ENCODE measurements at regions not wholly inside any gene's neighbourhood (a gene's known extent, or its start where the extent isn't known, plus 50 kb on each side); places are given as distances from the start of the nearest gene placed in this dataset.
"Not testable (repeated sequence)": the region's sequence is repeated elsewhere in the genome, so short reads cannot be mapped to it uniquely, and the experiment has no call there.

GRCh38 chr2:17460371-17461086 lies 57.7 kb downstream of the RAD51AP2 start:
- no peak for FAIRE-seq
- TF ChIP-seq POLR2AphosphoS5 (IDR thresholded peaks at IDR 0.05; ENCODE audit: low read depth, low read length): no peak
- TF ChIP-seq POLR2A (IDR thresholded peaks at IDR 0.05; ENCODE audit: low read depth, low read length): no peak
- TF ChIP-seq TAF1 (IDR thresholded peaks at IDR 0.05; ENCODE audit: borderline replicate concordance, low read depth, low read length): no peak
- no peak for DNase-seq (ENCODE audit: insufficient read length)

GRCh38 chr2:17455343-17455742 lies 62.9 kb downstream of the RAD51AP2 start:
- TF ChIP-seq POLR2AphosphoS5 (IDR thresholded peaks at IDR 0.05; ENCODE audit: low read depth, low read length): no peak
- TF ChIP-seq TAF1 (IDR thresholded peaks at IDR 0.05; ENCODE audit: borderline replicate concordance, low read depth, low read length): no peak
- TF ChIP-seq POLR2A (IDR thresholded peaks at IDR 0.05; ENCODE audit: low read depth, low read length): no peak
- FAIRE-seq: no peak
- DNase-seq (ENCODE audit: insufficient read length): no peak

DNA sequence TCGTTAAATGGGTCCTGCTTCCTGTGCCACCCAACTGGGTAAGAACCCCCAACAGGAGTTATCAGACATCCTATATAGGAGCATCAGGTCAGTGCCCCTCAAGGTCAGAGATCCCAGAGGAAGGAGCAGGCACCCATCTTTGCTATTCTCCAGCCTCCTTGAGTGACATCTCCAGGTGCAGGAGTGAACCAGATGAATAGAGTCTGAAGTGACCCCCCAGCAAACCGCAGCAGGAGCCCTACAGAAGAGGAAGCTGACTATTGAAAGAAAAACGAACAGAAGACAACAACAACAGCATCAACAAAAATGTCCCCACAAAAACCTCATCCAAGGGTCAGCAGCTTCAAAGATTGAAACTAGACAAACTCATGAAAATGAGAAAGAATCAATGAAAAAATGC lies 72.0 kb downstream of the RAD51AP2 start:
- FAIRE-seq: not testable (repeated sequence)

GRCh38 chr2:17445744-17446143 lies 72.5 kb downstream of the RAD51AP2 start:
- no peak for DNase-seq (ENCODE audit: insufficient read length)
- TF ChIP-seq POLR2A (IDR thresholded peaks at IDR 0.05; ENCODE audit: low read depth, low read length) (no peak), TAF1 (IDR thresholded peaks at IDR 0.05; ENCODE audit: borderline replicate concordance, low read depth, low read length) (no peak), POLR2AphosphoS5 (IDR thresholded peaks at IDR 0.05; ENCODE audit: low read depth, low read length) (no peak)

More for the DNA sequence above, 72.0 kb downstream of the RAD51AP2 start:
- not testable (repeated sequence) for DNase-seq (ENCODE audit: insufficient read length)

GRCh38 chr2:17442334-17442733 lies 75.9 kb downstream of the RAD51AP2 start:
- DNase-seq (ENCODE audit: insufficient read length) (no peak), FAIRE-seq (no peak)
- no peak for TF ChIP-seq TAF1 (IDR thresholded peaks at IDR 0.05; ENCODE audit: borderline replicate concordance, low read depth, low read length)
- TF ChIP-seq POLR2AphosphoS5 (IDR thresholded peaks at IDR 0.05; ENCODE audit: low read depth, low read length): no peak
- TF ChIP-seq POLR2A (IDR thresholded peaks at IDR 0.05; ENCODE audit: low read depth, low read length): no peak

More at GRCh38 chr2:17445744-17446143, 72.5 kb downstream of the RAD51AP2 start:
- no peak for FAIRE-seq

- DNase-seq (ENCODE audit: insufficient read length): no peak
- FAIRE-seq: no peak
- no peak for TF ChIP-seq POLR2AphosphoS5 (IDR thresholded peaks at IDR 0.05; ENCODE audit: low read depth, low read length)
- TF ChIP-seq POLR2A (IDR thresholded peaks at IDR 0.05; ENCODE audit: low read depth, low read length): no peak
- TF ChIP-seq TAF1 (IDR thresholded peaks at IDR 0.05; ENCODE audit: borderline replicate concordance, low read depth, low read length): no peak
Observed at GRCh38 chr2:17441790-17442189, 76.5 kb downstream of the RAD51AP2 start.

DNA sequence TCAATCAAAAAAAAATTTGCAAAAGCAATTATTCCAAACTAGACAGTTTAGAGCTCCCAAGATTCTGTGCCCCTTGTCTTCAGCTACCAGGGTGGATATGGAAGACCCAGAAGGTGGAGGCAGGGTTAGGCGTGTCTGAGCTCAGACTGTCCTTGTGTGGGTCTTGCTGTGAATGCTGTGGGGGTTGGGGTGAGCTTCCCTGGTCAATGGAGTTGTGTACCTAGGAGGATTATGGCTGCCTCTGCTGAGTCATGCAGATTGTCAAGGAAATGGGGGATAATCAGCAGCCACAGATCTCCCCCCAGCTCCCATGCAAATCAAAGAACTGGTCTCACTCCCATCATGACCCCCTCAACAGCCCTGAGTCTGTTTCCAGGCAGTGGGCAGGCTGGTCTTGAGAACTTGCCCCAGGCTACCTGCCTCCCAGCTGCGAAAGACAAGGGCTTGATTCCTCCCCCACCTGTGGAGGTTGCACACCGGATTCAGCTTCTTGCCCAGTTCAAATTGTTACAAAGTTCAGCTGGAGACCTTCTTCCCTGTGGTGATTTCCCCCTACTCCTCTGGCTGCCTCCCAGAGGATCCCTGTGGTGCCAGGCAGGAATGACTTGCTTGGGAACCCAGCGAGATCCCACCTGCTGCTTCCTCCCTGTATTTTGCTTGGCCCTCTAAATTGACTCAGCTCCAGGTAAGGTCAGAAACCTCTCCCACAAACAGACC lies 77.0 kb downstream of the RAD51AP2 start:
- FAIRE-seq (no peak), DNase-seq (ENCODE audit: insufficient read length) (no peak)
- TF ChIP-seq POLR2A (IDR thresholded peaks at IDR 0.05; ENCODE audit: low read depth, low read length) (no peak), POLR2AphosphoS5 (IDR thresholded peaks at IDR 0.05; ENCODE audit: low read depth, low read length) (no peak), TAF1 (IDR thresholded peaks at IDR 0.05; ENCODE audit: borderline replicate concordance, low read depth, low read length) (no peak)

- FAIRE-seq (no peak), DNase-seq (ENCODE audit: insufficient read length) (no peak)
- no peak for TF ChIP-seq POLR2AphosphoS5 (IDR thresholded peaks at IDR 0.05; ENCODE audit: low read depth, low read length)
- no peak for TF ChIP-seq TAF1 (IDR thresholded peaks at IDR 0.05; ENCODE audit: borderline replicate concordance, low read depth, low read length)
- no peak for TF ChIP-seq POLR2A (IDR thresholded peaks at IDR 0.05; ENCODE audit: low read depth, low read length)
Observed at GRCh38 chr2:17430326-17430725, 87.9 kb downstream of the RAD51AP2 start.

GRCh38 chr2:17429130-17429529 lies 89.1 kb downstream of the RAD51AP2 start:
- no peak for TF ChIP-seq POLR2AphosphoS5 (IDR thresholded peaks at IDR 0.05; ENCODE audit: low read depth, low read length)
- TF ChIP-seq POLR2A (IDR thresholded peaks at IDR 0.05; ENCODE audit: low read depth, low read length): no peak
- no peak for TF ChIP-seq TAF1 (IDR thresholded peaks at IDR 0.05; ENCODE audit: borderline replicate concordance, low read depth, low read length)
- FAIRE-seq: no peak
- DNase-seq (ENCODE audit: insufficient read length): no peak

- FAIRE-seq (no peak), DNase-seq (ENCODE audit: insufficient read length) (no peak)
- TF ChIP-seq TAF1 (IDR thresholded peaks at IDR 0.05; ENCODE audit: borderline replicate concordance, low read depth, low read length) (no peak), POLR2A (IDR thresholded peaks at IDR 0.05; ENCODE audit: low read depth, low read length) (no peak), POLR2AphosphoS5 (IDR thresholded peaks at IDR 0.05; ENCODE audit: low read depth, low read length) (no peak)
Observed at GRCh38 chr2:17427401-17427800, 90.8 kb downstream of the RAD51AP2 start.

GRCh38 chr2:17426743-17427142 lies 91.5 kb downstream of the RAD51AP2 start:
- no peak for DNase-seq (ENCODE audit: insufficient read length)
- TF ChIP-seq TAF1 (IDR thresholded peaks at IDR 0.05; ENCODE audit: borderline replicate concordance, low read depth, low read length) (no peak), POLR2AphosphoS5 (IDR thresholded peaks at IDR 0.05; ENCODE audit: low read depth, low read length) (no peak), POLR2A (IDR thresholded peaks at IDR 0.05; ENCODE audit: low read depth, low read length) (no peak)
- no peak for FAIRE-seq

GRCh38 chr2:17422061-17422460 lies 96.2 kb downstream of the RAD51AP2 start:
- no peak for DNase-seq (ENCODE audit: insufficient read length)
- TF ChIP-seq POLR2A (IDR thresholded peaks at IDR 0.05; ENCODE audit: low read depth, low read length) (no peak), POLR2AphosphoS5 (IDR thresholded peaks at IDR 0.05; ENCODE audit: low read depth, low read length) (no peak), TAF1 (IDR thresholded peaks at IDR 0.05; ENCODE audit: borderline replicate concordance, low read depth, low read length) (no peak)
- no peak for FAIRE-seq

Measured in GM12892 (cell line).